22Rv1 (cell line): ENCODE measurements at regions not wholly inside any gene's neighbourhood (a gene's known extent, or its start where the extent isn't known, plus 50 kb on each side); places are given as distances from the start of the nearest gene placed in this dataset.

Source experiments
- CTCF ChIP-seq: fragments of 450-650 bp; IDR thresholded peaks from 2 replicates; pipeline ENCODE4 v1.5.1; 2017; ENCODE audit warnings: mild to moderate bottlenecking
- ZFX ChIP-seq: fragments of 450-650 bp; IDR thresholded peaks from 2 replicates; pipeline ENCODE4 v1.6.1; 2017; ENCODE audit warnings: antibody characterized with exemption, borderline replicate concordance

- no peak for TF ChIP-seq CTCF
- TF ChIP-seq ZFX: no peak
Measured at GRCh38 chr16:58820411-58820810, 86.3 kb upstream of the GOT2 start.
